MCF 10A (cell line): ENCODE measurements at regions not wholly inside any gene's neighbourhood (a gene's known extent, or its start where the extent isn't known, plus 50 kb on each side); places are given as distances from the start of the nearest gene placed in this dataset.
A peak's percentile ranks its signal among the peaks of the same experiment; 100 is the strongest.

Experiments used
- BruUV-seq: library from RNA; stranded (reverse); fragments of 400-500 nt; replicated peaks from 2 replicates; lab custom pipeline; 2021; lab: Mats Ljungman, UMichigan
- CTCF ChIA-PET: fragments of 300-600 bp; sonication (Branson Sonifier 250); formaldehyde crosslinking; extraction: SDS; loops from one replicate; lab custom pipeline; 2021; ENCODE audit warnings: antibody characterized with exemption, inconsistent platforms; lab: Yijun Ruan, JAX
- POLR2A ChIA-PET: fragments of 300-600, 350-650 bp; sonication (Branson Sonifier 250); formaldehyde crosslinking; extraction: SDS; loops from one replicate; lab custom pipeline; 2020; ENCODE audit warnings: antibody characterized with exemption, inconsistent platforms; lab: Yijun Ruan, JAX
- DNase-seq: peaks from one replicate; pipeline ENCODE4 v3.0.0-alpha.2; 2018; ENCODE audit not compliant: unreplicated experiment
- H3K27ac Mint-ChIP-seq: one replicate; pipeline ENCODE4 v1.8.0; 2022; ENCODE audit warnings: mild to moderate bottlenecking, low read depth, mixed read lengths; ENCODE audit not compliant: unreplicated experiment
- H3K27me3 Mint-ChIP-seq: one replicate; pipeline ENCODE4 v1.8.0; 2022; ENCODE audit warnings: mixed read lengths; ENCODE audit not compliant: insufficient read depth, unreplicated experiment
- H3K36me3 Mint-ChIP-seq: one replicate; pipeline ENCODE4 v1.8.0; 2022; ENCODE audit warnings: mild to moderate bottlenecking, moderate library complexity, mixed read lengths; ENCODE audit not compliant: insufficient read depth, unreplicated experiment
- H3K4me1 Mint-ChIP-seq: one replicate; pipeline ENCODE4 v1.8.0; 2022; ENCODE audit warnings: mixed read lengths; ENCODE audit not compliant: insufficient read depth, unreplicated experiment
- H3K4me3 Mint-ChIP-seq: one replicate; pipeline ENCODE4 v1.8.0; 2022; ENCODE audit warnings: mild to moderate bottlenecking, moderate library complexity, mixed read lengths; ENCODE audit not compliant: unreplicated experiment
- H3K9me3 Mint-ChIP-seq: one replicate; pipeline ENCODE4 v1.8.0; 2022; ENCODE audit warnings: mixed read lengths; ENCODE audit not compliant: unreplicated experiment
- intact Hi-C: fragments of 100-400 bp; cut with micrococcal nuclease; formaldehyde crosslinking; loops from 2 replicates; pipeline ENCODE4 v1.14.1; 2022
- TF ChIP-seq, protein P1 (sequence below): fragments of 200-600 bp; IDR thresholded peaks from one replicate; pipeline ENCODE4 v1.8.0; 2022; ENCODE audit warnings: antibody characterized with exemption, mild to moderate bottlenecking; ENCODE audit not compliant: unreplicated experiment

DNA sequence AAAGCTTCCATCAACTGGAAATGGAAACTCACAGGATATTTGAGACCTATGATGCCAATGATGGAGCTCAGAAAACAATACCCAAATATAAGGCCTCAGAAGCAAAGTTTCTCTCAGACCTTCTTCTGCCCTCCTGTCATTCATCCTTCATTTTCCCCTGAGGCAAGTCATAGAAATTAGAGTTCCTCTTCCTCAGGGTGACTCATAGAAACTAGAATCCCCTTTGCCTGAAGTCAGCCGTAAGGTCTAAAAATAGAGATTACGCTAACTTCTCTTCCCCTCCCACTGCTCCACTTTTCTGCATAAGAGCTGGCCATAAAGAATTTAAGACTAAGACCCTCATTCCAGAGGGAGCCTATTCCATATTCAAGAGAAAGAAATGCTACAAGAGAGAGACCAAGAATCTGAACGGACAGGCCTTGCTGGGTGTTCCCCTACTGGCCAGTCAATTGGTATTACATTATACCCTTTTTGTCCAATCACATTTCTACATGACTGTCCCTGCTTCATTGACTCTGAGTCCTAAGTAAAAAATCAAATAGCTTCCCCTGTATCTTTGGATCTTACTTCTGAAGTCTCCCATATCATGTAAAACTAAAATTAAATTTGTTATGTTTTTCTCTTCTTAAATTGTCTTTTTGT lies 994.9 kb downstream of the ADGRL2 start:
- H3K36me3 Mint-ChIP-seq = no peaks in the 10 kb centered on the region
- H3K9me3 Mint-ChIP-seq = peaks cover 4% of the 10 kb centered on the region
- no peak overlapping the region for H3K4me3 Mint-ChIP-seq
- ChIA-PET POLR2A (no interaction called here), CTCF (interaction anchor here (0.7 to 1.1 kb wide), 2 partner anchors 17 to 175 kb away, joined by 3 to 4 read pairs; no protein-coding TSS in a partner anchor)
- BruUV-seq = no TSS peak
- peak; percentile 24 for DNase-seq
- TF ChIP-seq, protein P1, sequence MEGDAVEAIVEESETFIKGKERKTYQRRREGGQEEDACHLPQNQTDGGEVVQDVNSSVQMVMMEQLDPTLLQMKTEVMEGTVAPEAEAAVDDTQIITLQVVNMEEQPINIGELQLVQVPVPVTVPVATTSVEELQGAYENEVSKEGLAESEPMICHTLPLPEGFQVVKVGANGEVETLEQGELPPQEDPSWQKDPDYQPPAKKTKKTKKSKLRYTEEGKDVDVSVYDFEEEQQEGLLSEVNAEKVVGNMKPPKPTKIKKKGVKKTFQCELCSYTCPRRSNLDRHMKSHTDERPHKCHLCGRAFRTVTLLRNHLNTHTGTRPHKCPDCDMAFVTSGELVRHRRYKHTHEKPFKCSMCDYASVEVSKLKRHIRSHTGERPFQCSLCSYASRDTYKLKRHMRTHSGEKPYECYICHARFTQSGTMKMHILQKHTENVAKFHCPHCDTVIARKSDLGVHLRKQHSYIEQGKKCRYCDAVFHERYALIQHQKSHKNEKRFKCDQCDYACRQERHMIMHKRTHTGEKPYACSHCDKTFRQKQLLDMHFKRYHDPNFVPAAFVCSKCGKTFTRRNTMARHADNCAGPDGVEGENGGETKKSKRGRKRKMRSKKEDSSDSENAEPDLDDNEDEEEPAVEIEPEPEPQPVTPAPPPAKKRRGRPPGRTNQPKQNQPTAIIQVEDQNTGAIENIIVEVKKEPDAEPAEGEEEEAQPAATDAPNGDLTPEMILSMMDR = no peak
- intact Hi-C loops = no loop called here
- H3K27ac Mint-ChIP-seq = no peak overlapping the region
- no peaks in the 10 kb centered on the region for H3K4me1 Mint-ChIP-seq
- H3K27me3 Mint-ChIP-seq = no peaks in the 10 kb centered on the region

GRCh38 chr1:82792151-82792550 lies 991.4 kb downstream of the ADGRL2 start:
- BruUV-seq = no TSS peak
- CTCF ChIA-PET = interaction anchor here (0.6 kb wide), 1 partner anchor 13 kb away, joined by 4 read pairs; no protein-coding TSS in a partner anchor
- DNase-seq = no peak
- Mint-ChIP-seq H3K4me3 (no peak overlapping the region), H3K27me3 (no peaks in the 10 kb centered on the region), H3K4me1 (no peaks in the 10 kb centered on the region), H3K9me3 (peaks cover 10% of the 10 kb centered on the region), H3K36me3 (no peaks in the 10 kb centered on the region), H3K27ac (no peak overlapping the region)
- intact Hi-C loops = no loop called here
- TF ChIP-seq, protein P1 = no peak
- POLR2A ChIA-PET = no interaction called here

GRCh38 chr1:82790556-82790955 lies 989.8 kb downstream of the ADGRL2 start:
- CTCF ChIA-PET = no interaction called here
- H3K4me1 Mint-ChIP-seq = no peaks in the 10 kb centered on the region

GRCh38 chr1:82788660-82789059 lies 987.9 kb downstream of the ADGRL2 start:
- no peaks in the 10 kb centered on the region for H3K36me3 Mint-ChIP-seq
- no peaks in the 10 kb centered on the region for H3K4me1 Mint-ChIP-seq
- ChIA-PET CTCF (interaction anchor here (0.6 to 0.7 kb wide), 3 partner anchors 10 to 222 kb away, joined by 3 read pairs; no protein-coding TSS in a partner anchor), POLR2A (no interaction called here)
- no peak for DNase-seq
- no peaks in the 10 kb centered on the region for H3K27me3 Mint-ChIP-seq
- no peak overlapping the region for H3K4me3 Mint-ChIP-seq
- TF ChIP-seq, protein P1 = no peak
- no peak overlapping the region for H3K27ac Mint-ChIP-seq
- intact Hi-C loops = no loop called here
- peaks cover 10% of the 10 kb centered on the region for H3K9me3 Mint-ChIP-seq
- no TSS peak for BruUV-seq

More at GRCh38 chr1:82790556-82790955, 989.8 kb downstream of the ADGRL2 start:
- no peak for DNase-seq
- Mint-ChIP-seq H3K9me3 (peaks cover 10% of the 10 kb centered on the region), H3K36me3 (no peaks in the 10 kb centered on the region), H3K27ac (no peak overlapping the region), H3K27me3 (no peaks in the 10 kb centered on the region), H3K4me3 (no peak overlapping the region)
- TF ChIP-seq, protein P1 = no peak
- POLR2A ChIA-PET = no interaction called here
- BruUV-seq = no TSS peak
- intact Hi-C loops = no loop called here
